ENCODE measurements at regions not wholly inside any gene's neighbourhood (a gene's known extent, or its start where the extent isn't known, plus 50 kb on each side); places are given as distances from the start of the nearest gene placed in this dataset.

DNA sequence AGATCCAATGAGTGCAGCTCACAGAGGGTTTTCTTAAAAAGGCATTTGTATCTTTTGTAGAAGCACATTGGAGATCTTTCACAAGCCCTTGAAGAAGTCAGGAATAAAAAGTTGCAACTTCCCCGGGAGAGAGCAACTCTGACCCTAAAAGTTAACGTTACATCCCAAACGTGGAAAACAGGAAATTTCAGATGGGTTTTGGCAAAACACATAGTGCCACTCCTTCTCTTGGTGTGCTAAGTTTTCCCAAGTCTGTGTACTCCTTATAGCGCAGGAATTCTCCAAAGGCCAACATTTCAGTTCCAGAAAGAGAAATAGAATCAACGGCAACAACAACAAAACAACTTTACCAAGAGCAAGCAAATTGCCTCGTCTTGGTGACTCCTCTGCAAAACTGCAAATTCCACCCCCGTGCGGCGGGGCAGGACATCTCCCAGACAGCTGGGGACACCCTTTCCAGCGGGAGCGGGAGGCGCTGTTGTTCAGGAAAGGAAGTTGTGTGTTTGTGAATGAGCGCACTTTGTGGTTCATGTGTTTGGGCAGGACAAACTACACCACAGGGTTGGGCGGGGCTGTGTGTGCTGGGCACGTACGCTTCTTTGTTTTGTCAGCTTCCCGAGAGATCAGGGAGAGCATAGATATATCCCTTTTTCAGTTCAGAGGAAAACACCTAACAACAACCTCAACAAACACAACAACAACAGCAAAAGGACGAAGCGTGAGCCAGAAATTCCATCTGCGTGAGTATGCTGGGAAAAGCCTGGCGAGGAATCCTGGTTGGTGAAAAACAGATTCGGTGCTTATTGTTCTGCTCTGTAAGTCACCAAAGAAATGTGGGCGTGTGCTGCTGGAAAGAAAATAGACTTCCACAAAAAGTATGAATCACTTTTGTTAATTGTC, 294.7 kb upstream of the PITRM1 start:
- H3K9ac ChIP-seq (ENCODE audit: low read depth, low read length) = no peak overlapping the region
- no peaks in the 10 kb centered on the region for H3K36me3 ChIP-seq (ENCODE audit: insufficient read depth, low read length)
- peaks cover 13% of the 10 kb centered on the region for H3K4me1 ChIP-seq (ENCODE audit: insufficient read depth, low read length)
- H3K9me3 ChIP-seq (ENCODE audit: control insufficient read depth, insufficient read depth, low read length) = no peaks in the 10 kb centered on the region

GRCh38 chr10:3465406-3465891, 292.9 kb upstream of the PITRM1 start:
- Histone ChIP-seq H3K36me3 (ENCODE audit: insufficient read depth, low read length) (no peaks in the 10 kb centered on the region), H3K9me3 (ENCODE audit: control insufficient read depth, insufficient read depth, low read length) (no peaks in the 10 kb centered on the region), H3K9ac (ENCODE audit: low read depth, low read length) (no peak overlapping the region), H3K4me1 (ENCODE audit: insufficient read depth, low read length) (peaks cover 13% of the 10 kb centered on the region)

DNA sequence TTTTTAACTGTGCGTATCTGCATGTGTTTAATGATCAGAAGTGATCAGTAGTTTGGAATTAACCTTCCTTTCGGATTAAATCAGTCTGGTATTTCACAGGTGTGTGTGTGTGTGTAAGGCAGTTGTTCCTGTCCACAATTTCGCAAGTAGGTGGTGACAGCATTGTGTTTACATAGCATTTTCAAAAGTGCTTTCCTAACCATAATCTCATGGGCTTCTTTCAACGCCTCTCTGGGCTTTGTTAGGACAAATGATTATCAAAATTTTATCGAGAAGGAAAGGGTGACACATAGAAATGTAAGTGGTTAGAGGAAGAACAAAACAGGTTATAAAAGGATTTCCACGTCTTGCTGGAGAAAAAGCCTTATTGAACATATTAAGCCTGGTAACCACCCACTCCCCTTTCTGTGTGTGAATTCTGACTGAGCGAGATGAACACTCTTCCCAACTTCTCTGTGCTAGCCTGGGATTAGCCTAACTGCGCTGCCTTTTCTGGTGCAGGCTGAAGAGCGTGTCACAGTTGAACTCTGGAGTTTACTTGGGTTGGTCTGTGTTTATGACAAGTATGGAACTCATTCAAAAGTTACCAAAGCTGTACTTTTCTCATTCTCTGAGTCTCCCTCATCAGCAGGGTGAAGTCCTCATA, 292.3 kb upstream of the PITRM1 start:
- Histone ChIP-seq H3K9me3 (ENCODE audit: control insufficient read depth, insufficient read depth, low read length) (no peaks in the 10 kb centered on the region), H3K36me3 (ENCODE audit: insufficient read depth, low read length) (no peaks in the 10 kb centered on the region), H3K4me1 (ENCODE audit: insufficient read depth, low read length) (peaks cover 13% of the 10 kb centered on the region), H3K9ac (ENCODE audit: low read depth, low read length) (no peak overlapping the region)

- Histone ChIP-seq H3K4me1 (ENCODE audit: insufficient read depth, low read length) (no peaks in the 10 kb centered on the region), H3K9ac (ENCODE audit: low read depth, low read length) (no peak overlapping the region), H3K36me3 (ENCODE audit: insufficient read depth, low read length) (no peaks in the 10 kb centered on the region)
These were observed 288.0 kb upstream of the PITRM1 start for GRCh38 chr10:3460420-3461128.

DNA sequence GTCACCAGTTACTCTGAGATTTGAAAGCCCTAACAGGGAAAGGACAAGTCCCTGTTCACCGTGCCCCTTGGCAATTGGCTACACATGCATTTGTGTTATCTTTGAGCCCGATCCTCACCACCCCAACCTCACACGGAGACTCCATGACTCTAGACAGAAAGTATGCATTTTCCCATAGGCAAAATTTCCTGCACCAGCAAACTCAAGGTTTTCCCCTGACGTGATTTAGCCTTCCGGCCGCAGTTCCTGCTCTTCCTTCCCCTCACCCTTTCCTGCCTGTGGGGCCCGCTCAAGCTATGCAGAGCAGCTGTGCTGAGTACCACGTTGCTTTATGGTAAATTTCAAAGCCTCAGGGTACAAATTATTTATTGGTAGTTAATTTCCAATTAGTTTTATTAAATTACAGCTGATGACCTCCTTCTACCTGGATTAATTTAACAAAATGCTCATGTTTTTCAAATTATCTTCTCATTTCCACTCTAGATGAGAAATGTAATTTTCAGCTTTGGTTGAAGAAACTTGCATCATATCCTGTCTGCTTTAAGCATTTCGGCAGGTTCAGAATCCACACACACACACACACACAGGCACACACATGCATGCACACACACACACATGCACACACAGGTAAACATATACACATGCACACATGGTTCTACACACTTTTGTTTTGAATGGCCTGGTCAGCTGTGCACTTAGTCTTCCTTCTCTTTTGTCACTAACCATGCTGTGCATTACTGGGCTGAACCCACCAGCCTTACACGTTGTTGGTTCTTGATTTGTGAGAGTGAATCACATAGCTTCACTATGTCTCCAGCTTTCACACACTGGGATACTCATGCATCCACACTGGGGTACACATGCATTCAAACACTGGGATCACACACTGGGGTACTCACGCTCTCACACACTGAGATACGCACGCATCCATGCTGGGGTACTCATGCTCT, 283.1 kb upstream of the PITRM1 start:
- no peaks in the 10 kb centered on the region for H3K9me3 ChIP-seq (ENCODE audit: control insufficient read depth, insufficient read depth, low read length)
- no peaks in the 10 kb centered on the region for H3K36me3 ChIP-seq (ENCODE audit: insufficient read depth, low read length)
- H3K9ac ChIP-seq (ENCODE audit: low read depth, low read length) = no peak overlapping the region
- peaks cover 29% of the 10 kb centered on the region for H3K4me1 ChIP-seq (ENCODE audit: insufficient read depth, low read length)

More at GRCh38 chr10:3460420-3461128, 288.0 kb upstream of the PITRM1 start:
- H3K9me3 ChIP-seq (ENCODE audit: control insufficient read depth, insufficient read depth, low read length) = no peaks in the 10 kb centered on the region

DNA sequence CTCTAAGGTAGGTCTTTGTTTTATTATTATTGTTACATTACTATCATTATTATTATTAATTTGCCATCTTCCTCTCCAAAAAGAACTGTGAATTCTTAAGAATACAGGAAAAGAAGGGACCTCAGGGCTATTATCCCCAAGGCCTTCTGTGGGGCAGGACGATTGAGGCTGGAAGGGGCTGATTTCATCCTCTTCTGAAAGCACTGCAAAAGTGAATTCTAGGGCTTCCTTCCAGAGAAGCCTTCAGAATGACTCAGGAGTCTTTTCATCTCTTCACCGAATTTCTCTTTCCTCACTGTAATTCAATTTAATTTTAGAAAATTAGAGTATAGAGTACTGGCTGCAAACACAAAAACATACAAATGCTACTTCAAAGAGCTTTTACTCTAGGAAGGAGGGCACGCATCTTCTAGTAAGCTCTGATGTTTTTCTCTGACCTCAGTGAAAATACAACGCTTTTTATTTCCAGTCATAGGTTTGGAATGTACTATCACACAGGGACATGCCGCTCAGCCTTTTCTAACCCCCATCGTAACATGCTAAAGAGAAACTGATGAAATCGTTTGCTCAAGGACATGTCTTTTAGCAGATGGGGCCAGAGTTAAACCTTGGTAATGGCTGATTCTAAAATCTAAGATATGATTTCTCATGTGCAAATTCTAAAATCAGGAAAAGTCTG, 280.2 kb upstream of the PITRM1 start:
- no peaks in the 10 kb centered on the region for H3K9me3 ChIP-seq (ENCODE audit: control insufficient read depth, insufficient read depth, low read length)
- H3K4me1 ChIP-seq (ENCODE audit: insufficient read depth, low read length) = peaks cover 29% of the 10 kb centered on the region
- H3K36me3 ChIP-seq (ENCODE audit: insufficient read depth, low read length) = no peaks in the 10 kb centered on the region
- 0 out of 2 replicates have a peak overlapping the region, but pooled peaks have one; percentile 16 for H3K9ac ChIP-seq (ENCODE audit: low read depth, low read length)

DNA sequence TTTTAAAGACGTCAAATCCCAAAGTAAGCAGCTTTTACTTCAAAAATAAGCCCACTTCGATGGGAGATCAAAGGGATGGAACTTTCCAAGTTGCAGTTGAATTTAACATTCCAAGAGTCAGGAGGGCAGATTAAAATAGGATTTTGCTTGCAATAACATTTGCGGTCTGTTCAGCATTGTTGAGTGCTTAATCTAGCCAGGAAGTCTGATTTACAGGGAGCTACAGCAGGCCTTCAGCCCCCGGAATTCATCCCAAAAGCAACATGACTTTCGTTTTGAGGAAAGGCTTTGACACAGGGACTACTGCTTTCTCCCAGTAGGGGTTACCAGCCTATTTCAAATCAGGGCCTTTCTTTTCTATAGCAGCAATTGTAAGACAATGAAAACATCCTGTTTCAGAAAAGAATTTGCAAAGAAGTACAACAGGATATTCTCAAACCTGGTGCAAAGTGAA, 279.6 kb upstream of the PITRM1 start:
- H3K9ac ChIP-seq (ENCODE audit: low read depth, low read length) = no peak overlapping the region
- peaks cover 29% of the 10 kb centered on the region for H3K4me1 ChIP-seq (ENCODE audit: insufficient read depth, low read length)
- H3K36me3 ChIP-seq (ENCODE audit: insufficient read depth, low read length) = no peaks in the 10 kb centered on the region
- no peaks in the 10 kb centered on the region for H3K9me3 ChIP-seq (ENCODE audit: control insufficient read depth, insufficient read depth, low read length)

- Histone ChIP-seq H3K4me1 (ENCODE audit: insufficient read depth, low read length) (peaks cover 29% of the 10 kb centered on the region), H3K9ac (ENCODE audit: low read depth, low read length) (no peak overlapping the region), H3K36me3 (ENCODE audit: insufficient read depth, low read length) (no peaks in the 10 kb centered on the region), H3K9me3 (ENCODE audit: control insufficient read depth, insufficient read depth, low read length) (no peaks in the 10 kb centered on the region)
These were observed 279.1 kb upstream of the PITRM1 start for GRCh38 chr10:3451516-3452172.

DNA sequence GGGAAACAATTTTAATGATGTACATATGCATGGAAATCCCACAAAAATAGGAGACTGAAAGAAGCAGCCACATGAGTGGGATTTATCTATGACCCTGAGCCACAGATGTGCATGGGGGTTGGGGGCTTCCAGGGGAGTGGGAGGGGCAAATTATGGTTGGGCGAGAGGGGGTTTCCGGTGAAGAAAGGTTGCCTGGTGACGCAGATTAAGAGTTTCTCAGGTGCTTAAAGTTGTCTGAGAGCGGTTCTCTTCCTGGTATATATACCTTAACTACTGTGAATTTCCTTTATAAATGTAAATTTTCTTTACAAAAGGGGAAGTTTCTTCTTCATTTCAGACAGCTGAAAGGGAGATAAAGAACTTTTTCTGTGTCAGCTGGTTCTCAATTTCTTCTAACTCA, 273.6 kb upstream of the PITRM1 start:
- Histone ChIP-seq H3K4me1 (ENCODE audit: insufficient read depth, low read length) (peaks cover 3% of the 10 kb centered on the region; the same call in 1 of the 2 replicates), H3K9me3 (ENCODE audit: control insufficient read depth, insufficient read depth, low read length) (0 out of 2 replicates have a peak, but pooled peaks cover 3% of the 10 kb centered on the region), H3K36me3 (ENCODE audit: insufficient read depth, low read length) (no peaks in the 10 kb centered on the region), H3K9ac (ENCODE audit: low read depth, low read length) (no peak overlapping the region)

DNA sequence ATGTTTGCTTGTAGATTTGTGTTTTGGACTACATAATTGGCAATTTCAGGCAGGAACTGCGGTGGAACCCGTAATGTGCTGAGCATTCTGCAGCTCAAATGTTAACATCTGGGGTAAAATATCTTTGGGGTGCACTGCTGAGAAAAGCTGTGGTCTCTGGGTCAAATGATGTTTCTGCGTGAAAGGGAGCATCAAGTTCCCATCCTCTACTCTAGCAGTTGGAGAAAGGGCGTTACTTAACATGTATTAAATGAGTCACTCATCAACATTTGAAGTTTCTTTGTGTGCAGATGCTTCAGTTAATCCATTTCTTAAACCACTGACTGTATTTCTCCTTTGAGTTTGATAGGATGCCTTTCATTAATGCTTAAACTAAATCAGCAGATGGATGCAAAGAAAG, 273.1 kb upstream of the PITRM1 start:
- Histone ChIP-seq H3K9ac (ENCODE audit: low read depth, low read length) (no peak overlapping the region), H3K4me1 (ENCODE audit: insufficient read depth, low read length) (no peaks in the 10 kb centered on the region), H3K9me3 (ENCODE audit: control insufficient read depth, insufficient read depth, low read length) (0 out of 2 replicates have a peak, but pooled peaks cover 3% of the 10 kb centered on the region), H3K36me3 (ENCODE audit: insufficient read depth, low read length) (no peaks in the 10 kb centered on the region)

- Histone ChIP-seq H3K9me3 (ENCODE audit: control insufficient read depth, insufficient read depth, low read length) (peaks cover 14% of the 10 kb centered on the region), H3K9ac (ENCODE audit: low read depth, low read length) (no peak overlapping the region), H3K36me3 (ENCODE audit: insufficient read depth, low read length) (no peaks in the 10 kb centered on the region), H3K4me1 (ENCODE audit: insufficient read depth, low read length) (no peaks in the 10 kb centered on the region)
These were observed 269.9 kb upstream of the PITRM1 start for GRCh38 chr10:3442451-3442990.

DNA sequence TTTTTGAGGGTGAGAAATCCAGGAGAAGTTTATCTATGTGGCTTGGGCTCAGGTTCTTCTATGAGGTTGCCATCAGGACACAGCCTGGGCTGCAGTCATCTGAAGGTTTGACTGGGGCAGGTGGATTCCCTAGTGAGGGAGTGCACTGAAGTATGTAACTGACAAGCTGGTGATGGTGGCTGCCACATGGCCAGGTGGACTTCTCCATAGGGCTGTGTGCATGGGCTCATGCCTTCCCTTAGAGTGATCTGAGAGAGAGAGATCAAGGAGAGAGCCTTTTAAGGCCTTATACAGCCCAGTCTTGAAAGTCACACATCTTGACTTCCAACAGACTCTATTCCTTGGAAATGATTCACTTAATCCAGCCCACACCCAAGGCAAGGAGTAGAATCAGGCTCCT, 266.6 kb upstream of the PITRM1 start:
- Histone ChIP-seq H3K9ac (ENCODE audit: low read depth, low read length) (no peak overlapping the region), H3K9me3 (ENCODE audit: control insufficient read depth, insufficient read depth, low read length) (peaks cover 14% of the 10 kb centered on the region), H3K36me3 (ENCODE audit: insufficient read depth, low read length) (no peaks in the 10 kb centered on the region), H3K4me1 (ENCODE audit: insufficient read depth, low read length) (no peaks in the 10 kb centered on the region)
